HG03565 (cell line): ENCODE measurements at regions not wholly inside any gene's neighbourhood (a gene's known extent, or its start where the extent isn't known, plus 50 kb on each side); places are given as distances from the start of the nearest gene placed in this dataset.

ENCODE experiments used
- ATAC-seq: cut with Tn5 transposase; IDR thresholded peaks from one replicate; pipeline ENCODE4 v1.9.1; 2021; ENCODE audit warnings: mild to moderate bottlenecking, moderate library complexity; ENCODE audit not compliant: unreplicated experiment

DNA sequence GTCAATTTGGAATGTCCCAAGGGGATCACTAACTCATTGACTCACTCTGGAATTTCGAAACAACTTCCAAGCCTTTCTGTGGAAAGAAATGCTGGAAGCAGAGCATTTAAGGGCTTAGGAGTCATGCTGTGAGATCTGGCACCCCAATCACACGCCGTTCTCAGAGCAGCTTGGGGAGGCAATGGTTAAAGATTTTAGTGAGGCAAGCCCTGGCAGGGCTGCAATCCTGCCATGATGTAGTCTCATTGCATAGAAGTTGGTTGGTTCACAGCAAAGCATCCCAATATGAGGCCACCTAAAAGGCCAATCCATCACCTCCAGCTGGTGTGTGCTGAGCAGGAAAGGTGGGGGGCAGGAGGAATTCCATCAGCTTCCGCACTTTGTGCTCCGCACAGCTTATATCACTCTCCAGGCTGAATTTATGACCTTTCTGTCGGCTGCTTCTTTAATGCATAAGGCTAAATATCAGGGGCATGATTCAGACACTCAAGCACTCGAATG is 1043.9 kb upstream of the POU3F3 start:
- no peak for ATAC-seq

DNA sequence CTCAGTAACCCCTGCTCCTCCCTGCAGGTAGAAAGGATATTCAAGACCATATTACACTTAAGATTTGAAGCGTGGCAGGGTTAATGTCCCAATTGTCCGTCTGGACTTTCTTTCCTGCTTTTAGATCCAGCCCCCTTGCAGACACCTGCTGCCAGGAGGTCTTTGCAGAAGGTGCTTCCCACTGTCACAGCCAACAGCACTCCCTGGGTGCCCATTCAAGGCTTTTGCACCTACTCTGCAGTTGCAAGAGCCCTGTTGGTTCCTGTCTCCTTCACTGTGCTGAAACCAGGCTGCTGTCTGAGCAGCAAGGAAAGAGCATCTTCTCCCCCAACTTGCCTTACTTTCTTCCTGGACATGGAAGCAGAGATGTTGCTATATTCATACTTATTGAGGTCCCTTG is 1043.0 kb upstream of the POU3F3 start:
- ATAC-seq = no peak

DNA sequence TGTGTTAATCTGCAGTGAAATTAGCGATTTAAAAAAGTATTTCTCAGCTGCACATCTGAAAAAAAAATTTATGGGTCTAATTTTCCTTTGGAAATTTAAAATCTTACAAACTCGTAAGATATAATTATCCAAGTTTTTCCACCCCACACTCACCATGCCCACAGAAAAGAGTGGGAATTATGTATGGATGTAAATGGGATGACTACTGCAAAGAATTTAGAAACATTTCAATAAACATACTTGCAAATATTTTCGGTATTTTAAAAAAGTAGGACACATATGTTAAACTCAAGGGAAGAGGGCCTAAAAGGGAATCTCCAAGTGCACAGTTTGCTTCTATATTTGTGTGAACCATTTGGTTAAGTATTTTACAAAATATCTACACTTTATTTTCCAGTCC is 1039.9 kb upstream of the POU3F3 start:
- no peak for ATAC-seq

DNA sequence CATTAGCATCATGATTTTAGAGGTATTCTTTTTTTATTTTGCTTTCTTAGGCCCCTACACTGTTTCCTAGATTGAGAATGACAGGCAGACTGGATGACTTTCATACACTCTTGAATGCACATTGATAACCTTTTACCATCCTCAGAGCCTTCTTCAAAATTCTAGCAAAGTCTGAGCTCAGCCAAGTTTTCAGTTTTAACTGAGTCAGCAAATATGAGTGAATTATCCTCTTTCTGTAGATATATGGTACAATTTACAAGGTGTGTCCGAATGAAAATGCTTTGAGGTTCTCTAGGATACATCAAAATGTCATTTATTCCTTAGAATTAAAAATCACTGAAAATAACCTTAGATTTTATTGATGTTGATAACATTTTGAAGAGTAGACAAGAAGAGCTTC is 1038.2 kb upstream of the POU3F3 start:
- no peak for ATAC-seq

DNA sequence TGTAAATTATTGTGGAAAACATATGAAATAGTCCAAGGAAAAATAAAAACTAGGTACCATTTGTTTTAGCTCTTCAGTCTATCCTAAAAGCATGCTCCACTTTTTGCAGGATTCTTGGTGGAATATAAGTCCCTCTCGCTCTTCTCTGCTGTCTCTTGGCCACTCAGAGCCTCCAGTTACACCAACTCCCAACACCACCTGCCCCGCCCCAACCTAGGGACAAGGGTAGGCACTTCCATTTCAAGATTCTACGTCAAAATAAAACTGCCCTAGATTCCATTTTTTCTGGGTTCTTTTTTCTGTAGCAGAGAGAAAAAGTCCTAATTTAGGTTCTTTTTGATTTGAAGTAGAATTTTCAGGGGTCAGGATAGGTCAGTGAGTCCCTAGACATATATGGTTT is 1036.2 kb upstream of the POU3F3 start:
- ATAC-seq = no peak

DNA sequence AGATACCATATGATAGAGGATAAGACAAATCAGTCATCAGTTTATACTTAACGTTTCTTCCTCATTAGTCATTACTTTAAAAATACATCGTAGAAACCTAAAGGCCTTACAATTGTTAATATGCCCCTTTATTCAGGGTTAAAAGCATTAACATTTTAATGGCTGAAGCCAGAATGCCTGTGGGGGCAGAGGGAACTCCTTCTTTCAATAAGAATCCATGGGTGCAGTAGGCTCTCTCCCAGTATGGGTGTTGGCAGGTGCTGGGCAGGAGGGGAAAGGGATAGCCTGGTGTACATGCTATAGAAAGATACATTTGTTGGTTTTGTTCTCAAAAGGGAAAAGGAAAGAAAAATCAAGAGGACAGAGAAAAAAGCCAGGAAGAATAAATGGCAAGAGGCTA is 1035.7 kb upstream of the POU3F3 start:
- no peak for ATAC-seq

DNA sequence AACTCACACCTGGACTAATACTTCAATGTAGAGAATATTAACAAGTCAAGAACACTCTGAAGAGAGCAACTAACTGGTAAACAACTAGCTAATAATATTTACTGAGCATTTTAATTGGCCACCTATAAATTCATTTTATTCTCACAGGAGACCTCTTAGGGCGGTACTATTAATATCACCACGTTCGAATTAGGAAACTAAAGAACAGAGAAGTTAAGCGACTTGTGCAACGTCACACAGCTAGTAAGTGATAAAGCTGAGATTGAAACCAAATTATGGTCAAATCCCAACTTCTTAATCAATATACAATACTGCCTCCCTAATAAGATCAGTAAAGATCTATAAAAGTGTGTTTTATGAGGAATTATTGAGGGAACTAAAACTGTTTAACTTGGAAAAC is 1034.3 kb upstream of the POU3F3 start:
- no peak for ATAC-seq

DNA sequence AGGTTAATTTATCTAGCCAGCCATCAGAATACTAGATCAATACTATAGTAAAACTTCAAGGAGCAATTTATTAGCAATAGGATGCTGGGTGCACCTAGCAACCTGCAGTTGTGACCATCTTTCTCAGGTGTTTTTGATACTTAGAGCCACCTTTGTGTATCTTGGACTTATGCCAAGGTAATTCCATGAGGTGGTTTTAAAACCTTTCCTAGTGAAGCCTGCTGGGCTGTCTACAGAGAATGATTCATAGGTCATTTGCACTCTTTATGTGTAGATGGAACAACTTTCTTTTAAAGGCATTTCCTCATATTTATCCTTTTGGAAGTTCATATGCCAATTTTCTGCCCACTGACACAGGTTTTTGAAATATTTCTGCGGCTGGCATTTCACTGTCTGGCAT is 1030.1 kb upstream of the POU3F3 start:
- ATAC-seq = no peak

DNA sequence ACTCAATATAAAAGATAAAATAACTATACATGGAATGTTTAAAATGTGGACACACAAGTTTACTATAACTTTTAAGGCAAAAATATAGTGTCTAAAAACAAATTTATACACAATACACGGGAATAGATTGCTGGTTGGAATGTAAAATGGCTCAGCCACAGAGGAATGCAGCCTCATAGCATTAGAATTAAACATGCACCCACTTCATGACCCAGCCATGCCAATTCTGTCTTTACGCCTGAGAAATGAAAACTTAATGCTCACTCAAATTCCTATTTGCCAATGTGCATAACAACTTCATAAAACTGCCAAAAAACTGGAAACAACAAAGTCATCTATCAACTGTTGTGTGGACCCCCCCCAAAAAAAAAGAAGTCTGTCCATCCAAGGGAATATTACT is 1006.6 kb upstream of the POU3F3 start:
- no peak for ATAC-seq

DNA sequence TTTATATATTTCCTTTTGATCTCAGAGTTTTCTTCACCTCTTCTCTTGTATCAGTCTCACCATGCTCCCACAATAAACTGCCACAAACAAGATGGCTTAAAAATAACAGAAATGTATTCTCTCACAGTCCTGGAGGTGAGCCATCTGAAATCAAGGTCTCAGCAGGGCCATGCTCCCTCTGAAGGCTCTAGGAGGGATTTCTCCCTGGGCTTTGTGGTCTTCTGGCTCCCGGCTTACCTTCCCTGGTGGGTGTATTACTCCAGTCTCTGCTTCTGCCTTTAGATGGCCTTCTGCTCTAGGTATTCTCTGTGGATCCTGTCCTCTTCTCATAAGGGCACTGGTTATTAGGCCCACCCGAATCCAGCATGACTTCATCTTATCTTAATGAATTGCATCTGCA is 994.7 kb upstream of the POU3F3 start:
- ATAC-seq = no peak

DNA sequence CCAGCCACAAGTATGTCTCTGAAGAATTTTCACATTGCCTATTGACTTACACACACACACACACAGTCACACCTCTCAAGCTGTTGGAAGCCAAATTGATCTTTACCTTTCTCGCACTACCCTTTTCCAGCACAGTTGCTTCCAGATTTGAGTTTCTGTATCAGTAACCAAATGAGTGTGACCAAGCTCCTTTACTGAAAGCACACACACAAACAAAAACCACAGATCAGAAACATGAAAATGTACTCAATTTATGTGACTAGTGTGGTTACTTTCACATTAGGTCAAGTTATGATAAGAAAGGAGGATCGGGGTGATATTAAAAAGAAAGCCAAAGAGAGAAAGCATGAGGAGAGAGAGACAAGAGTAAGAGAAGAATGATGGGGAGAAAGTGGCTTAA is 993.9 kb upstream of the POU3F3 start:
- peak; percentile 44 for ATAC-seq

DNA sequence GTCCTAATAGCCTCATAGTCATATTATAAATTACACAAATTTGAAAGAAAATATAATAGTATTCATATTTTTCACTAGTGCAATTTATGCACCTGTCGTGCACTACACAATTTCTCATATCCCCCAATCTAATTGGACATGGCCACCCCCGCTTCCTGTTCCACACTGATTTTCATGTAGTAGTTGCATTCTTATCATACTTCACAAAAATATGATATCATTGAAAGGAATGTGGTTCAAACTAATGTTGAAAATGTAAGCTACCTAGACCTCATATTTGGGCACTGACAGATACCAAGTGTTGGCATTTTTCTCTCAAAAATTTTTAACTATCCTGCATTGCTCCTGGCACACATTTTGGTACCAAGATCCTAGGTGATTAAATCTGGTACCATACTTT is 985.5 kb upstream of the POU3F3 start:
- ATAC-seq = no peak

DNA sequence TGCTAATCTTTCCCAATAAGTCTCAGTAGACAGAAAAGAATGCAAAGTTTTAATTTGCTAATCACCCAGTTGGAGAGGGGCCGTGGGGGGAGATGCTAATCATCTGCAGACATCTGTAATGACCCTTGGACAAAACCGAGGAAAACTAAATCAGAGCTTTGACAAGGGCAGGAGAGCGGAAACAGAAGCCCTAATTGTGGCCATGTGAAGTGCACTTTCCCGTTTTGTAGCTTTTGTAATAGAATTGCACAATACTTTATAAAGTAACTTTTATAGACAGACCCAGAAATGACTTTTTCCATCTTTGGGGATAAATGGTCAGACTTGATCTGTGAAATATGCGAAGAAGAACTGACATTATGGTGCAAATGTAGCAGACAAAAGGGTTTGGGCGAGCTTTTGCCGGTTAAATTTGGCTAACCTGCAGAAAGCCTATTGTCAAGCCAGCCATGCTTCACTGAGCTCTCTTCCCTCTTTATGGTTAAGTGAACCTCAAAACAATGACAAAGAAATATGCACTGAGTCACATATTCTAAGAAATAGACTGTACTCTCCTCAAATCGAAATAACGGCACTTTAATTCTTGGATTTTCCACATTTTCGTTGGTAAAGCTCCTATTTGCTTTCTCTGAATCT is 980.1 kb upstream of the POU3F3 start:
- no peak for ATAC-seq

DNA sequence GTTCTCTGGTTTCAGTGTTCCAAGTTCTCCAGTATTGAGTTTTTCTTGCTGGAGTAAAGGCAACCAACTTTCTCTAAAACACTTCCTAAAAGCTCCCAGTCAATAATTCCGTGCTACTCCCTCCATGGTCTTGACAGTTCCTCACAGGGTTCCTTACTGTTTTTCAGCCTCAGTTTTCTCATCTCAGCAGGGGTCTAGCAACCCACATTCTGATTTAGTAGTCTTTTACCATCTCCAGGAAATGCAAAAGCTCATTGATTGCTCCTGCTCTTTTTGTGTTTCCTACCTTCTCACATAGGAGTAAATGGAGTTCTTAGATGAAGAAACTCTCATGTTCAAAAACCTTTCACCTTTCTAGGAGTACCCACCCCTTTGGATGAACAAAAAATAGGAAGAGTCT is 978.8 kb upstream of the POU3F3 start:
- no peak for ATAC-seq

DNA sequence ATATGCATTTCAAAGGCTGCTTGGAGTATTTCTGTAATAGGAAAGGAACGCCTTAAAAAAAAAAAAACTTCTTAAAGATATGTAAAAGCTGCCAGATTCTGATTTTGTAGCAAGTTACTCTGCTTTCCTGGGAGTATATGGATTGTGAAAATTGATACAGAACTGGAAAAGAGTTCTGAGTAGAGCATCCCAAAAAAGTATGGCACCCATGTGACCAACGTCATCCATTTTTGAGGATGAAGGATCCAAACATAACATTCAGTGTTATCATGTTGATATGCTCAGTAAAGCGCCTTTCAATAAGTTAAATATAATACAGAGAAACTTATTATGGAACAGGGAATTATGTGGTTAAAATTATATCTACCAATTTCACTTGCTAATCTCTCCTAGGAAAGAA is 978.4 kb upstream of the POU3F3 start:
- no peak for ATAC-seq

DNA sequence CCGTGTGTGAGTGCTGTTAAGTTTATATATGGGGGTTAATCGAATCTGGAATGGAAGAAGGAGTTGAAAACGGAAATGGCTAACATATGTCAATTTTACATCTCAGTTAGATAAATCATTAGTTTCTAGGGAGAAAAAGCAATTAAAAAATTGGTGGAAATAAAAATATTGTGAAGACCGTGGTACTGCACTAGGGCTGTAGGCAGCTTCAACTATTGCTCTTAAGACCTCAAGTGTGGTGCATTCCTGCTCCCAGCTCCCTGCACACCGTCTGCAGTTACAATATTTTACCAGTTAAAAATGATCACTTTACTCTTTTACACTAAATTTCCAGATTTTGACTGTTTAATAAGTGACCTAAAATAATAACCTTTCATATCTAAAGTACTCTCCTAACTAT is 977.3 kb upstream of the POU3F3 start:
- no peak for ATAC-seq

DNA sequence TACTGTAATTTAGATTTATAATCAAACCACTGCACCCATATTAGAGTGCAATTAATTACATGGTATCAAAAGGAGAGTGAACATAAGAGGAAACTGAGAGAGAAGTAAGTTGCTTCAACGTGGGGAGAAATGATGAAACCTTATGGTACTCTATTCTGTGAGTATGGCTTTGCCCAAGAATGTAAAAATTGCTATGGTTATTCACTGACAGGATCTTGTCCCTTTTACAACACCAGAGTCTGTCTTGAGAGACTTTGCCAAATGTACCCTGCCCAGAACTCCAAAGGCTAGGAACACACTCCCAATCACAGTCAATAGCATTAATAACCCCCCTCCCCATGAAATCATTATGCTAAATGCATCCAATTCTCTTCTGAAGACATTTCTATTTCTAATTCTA is 974.8 kb upstream of the POU3F3 start:
- no peak for ATAC-seq

DNA sequence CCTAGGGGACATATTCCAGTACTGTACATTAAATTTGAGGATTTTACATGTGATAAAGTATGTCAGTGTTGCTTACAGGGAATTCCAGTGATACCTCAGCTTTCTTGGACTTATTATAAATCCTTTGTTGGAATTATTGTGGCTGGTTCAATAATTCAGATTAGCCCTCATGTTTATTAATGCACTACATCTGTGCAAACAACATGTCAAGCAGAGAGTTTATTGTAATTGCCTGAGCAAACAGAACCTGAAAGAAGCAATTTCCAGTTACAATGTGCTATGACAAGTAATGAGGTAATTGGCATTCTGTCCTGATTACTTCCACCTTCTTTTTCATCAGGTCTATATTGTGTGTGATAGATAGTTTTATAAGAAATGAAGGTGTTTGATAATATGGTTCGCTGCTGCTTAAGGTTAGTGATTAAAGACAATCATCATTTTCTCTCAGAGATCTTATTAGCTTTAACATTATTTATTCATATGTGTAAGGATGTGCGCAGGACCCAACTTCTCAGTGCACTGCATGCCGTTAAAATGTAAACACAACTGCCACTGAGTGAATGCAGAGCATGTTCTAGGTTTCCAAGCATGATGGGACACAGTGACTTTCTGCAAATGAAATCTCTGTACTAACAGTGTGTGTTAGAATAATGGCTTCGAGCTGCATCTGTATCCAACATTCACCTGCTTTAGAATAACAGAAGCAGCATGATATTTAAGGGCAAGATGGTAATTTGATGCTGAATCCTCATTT is 973.7 kb upstream of the POU3F3 start:
- ATAC-seq = no peak

DNA sequence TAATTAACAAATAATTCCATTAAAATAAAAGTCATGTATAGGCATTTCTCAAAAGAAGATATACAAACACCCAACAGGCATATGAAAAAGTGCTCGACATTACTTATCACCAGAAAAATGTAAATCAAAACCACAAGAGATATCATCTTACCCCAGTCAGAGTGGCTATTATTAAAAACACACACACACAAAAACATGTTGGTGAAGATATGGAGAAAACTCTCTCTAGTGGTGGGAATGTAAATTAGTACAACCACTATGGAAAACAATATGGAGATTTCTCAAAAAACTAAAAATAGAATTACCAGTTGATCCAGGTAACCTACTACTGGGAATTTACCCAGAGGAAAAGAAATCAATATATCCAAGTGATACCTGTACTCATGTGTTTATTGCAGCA is 966.3 kb upstream of the POU3F3 start:
- ATAC-seq = no peak

DNA sequence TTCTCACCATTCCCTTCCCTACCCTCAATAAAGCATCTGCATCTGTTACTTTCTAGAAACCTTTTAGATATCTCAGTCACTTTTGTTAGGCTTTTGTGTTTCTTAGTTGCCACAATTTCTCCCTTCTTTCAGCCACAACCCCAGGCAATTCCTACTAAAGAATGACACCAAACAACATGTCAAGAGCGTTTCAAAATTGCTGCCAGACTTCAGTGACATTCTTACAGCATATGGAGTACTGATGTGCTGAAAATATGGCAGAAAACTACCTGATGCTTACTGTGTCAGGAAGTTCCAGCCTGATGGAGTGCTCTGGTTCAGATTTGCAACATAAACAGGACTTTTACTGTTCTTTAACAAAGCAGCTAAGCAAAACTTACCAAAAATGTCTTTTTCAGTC is 957.7 kb upstream of the POU3F3 start:
- no peak for ATAC-seq

DNA sequence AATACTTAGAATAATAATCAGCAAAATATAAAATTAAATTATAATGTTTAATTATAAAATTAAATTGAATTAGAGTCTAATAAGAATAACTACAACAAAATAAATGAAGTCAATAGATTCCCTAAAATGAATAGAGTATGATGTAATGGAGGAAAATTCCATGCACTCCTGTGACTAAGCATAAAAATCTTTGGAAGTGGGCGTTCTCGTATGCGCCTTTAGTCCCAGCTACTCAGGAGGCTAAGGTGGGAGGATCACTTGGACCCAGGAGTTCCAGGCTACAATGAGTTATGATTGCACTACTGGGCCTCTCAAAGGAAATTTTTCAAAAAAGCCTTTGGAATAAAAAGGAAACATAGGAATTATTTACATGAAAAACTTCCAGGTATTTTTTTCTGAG is 955.4 kb upstream of the POU3F3 start:
- no peak for ATAC-seq

DNA sequence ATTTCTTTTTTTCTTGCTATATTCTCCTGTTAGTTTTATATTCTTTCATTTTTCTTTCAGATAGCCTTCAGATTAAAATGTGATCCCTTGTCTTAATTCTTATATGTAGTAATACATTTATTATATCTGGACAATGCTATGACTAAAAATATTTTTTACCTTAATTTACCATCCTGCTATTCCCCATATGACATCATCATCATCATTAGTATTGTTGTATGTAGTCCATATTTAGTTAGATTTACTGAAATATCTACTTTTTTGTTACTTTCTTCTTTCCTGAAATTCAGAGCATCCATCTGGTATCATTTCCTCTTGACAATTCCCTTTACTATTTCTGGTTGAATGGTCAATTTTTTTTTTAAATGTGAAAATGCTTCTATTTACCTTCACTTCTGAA is 951.6 kb upstream of the POU3F3 start:
- no peak for ATAC-seq

DNA sequence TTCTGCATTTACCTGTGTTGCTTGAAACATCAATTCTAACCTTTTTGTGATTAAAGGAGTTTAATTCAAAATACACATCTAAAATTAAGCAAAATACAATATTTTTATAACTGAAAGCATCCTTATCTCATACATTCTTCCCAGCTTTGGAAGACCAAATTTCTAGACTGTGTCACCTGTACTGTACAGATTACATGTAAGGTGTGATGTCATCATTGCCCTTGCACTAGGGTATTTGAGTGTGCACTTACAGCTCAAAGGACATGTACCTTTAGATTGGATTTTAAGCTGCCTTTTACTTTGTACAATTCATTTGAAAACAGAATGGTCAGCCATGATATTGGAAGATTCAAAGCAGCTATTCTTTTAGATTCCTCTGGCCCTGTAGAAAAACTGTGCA is 932.8 kb upstream of the POU3F3 start:
- no peak for ATAC-seq
